H1 (cell line): ENCODE measurements at regions not wholly inside any gene's neighbourhood (a gene's known extent, or its start where the extent isn't known, plus 50 kb on each side); places are given as distances from the start of the nearest gene placed in this dataset.
A peak's percentile ranks its signal among the peaks of the same experiment; 100 is the strongest.

Experiments
- CTCF ChIA-PET: fragments of 300-600 bp; sonication (Branson Sonifier 250); formaldehyde crosslinking; loops from one replicate; lab custom pipeline; 2021; ENCODE audit not compliant: partially characterized antibody; lab: Charles Lee
- POLR2A ChIA-PET: fragments of 300-600 bp; sonication (Branson Sonifier 250); formaldehyde crosslinking; loops from one replicate; lab custom pipeline; 2021; ENCODE audit warnings: inconsistent platforms; ENCODE audit not compliant: partially characterized antibody; lab: Charles Lee
- DNase-seq, 2 experiments: peaks; one replicate each; pipeline versions ENCODE4 v3.0.0 to v3.0.0-alpha.2; 2010 to 2022; ENCODE audit warnings: low spot score in 2 of 2, low read depth in 1 of 2, mixed read lengths in 1 of 2
- FAIRE-seq: peaks from 2 replicates; lab custom pipeline; 2011; peaks lifted over from hg19 to GRCh38; lab: Jason Lieb, UNC
- H2AFZ ChIP-seq: 2 replicates; pipeline ENCODE4 v1.8.1; 2012; ENCODE audit warnings: low read length, inconsistent platforms
- H2AK5ac ChIP-seq: 2 replicates; pipeline ENCODE4 v1.6.1; 2013; ENCODE audit warnings: low read depth, low read length
- H2BK120ac ChIP-seq: replicated peaks from 2 replicates; pipeline ENCODE3; 2013; ENCODE audit warnings: low read depth, low read length, inconsistent platforms
- H2BK12ac ChIP-seq: 2 replicates; pipeline ENCODE4 v1.6.1; 2013; ENCODE audit warnings: low read depth, low read length
- H2BK15ac ChIP-seq: 2 replicates; pipeline ENCODE4 v1.6.1; 2013; ENCODE audit warnings: low read length
- H2BK20ac ChIP-seq: 2 replicates; pipeline ENCODE4 v1.6.1; 2013; ENCODE audit warnings: low read length
- H2BK5ac ChIP-seq: 2 replicates; pipeline ENCODE4 v1.6.1; 2013; ENCODE audit warnings: low read depth, low read length
- H3K14ac ChIP-seq: 2 replicates; pipeline ENCODE4 v1.6.1; 2013; ENCODE audit warnings: inconsistent platforms; ENCODE audit not compliant: insufficient read length
- H3K18ac ChIP-seq: 2 replicates; pipeline ENCODE4 v1.6.1; 2013; ENCODE audit warnings: low read length; ENCODE audit errors: extremely low read depth
- H3K23ac ChIP-seq: 2 replicates; pipeline ENCODE4 v1.6.1; 2013; ENCODE audit warnings: inconsistent platforms; ENCODE audit not compliant: insufficient read length
- H3K23me2 ChIP-seq: 2 replicates; pipeline ENCODE4 v1.6.1; 2013; ENCODE audit warnings: low read depth, low read length
- H3K27ac ChIP-seq: 2 replicates; pipeline ENCODE4 v1.6.1; 2011; ENCODE audit warnings: low read depth, low read length, inconsistent platforms
- H3K27me3 ChIP-seq, 4 experiments: replicated peaks in 1 of 4; 1 replicate in 1 of 4; 2 replicates in 3 of 4; pipeline versions ENCODE4 v1.6.1 to v1.8.1; 2011 to 2013; ENCODE audit warnings: low read length in 3 of 4, mild to moderate bottlenecking in 3 of 4, inconsistent platforms in 2 of 4, mixed read lengths in 2 of 4, moderate library complexity in 1 of 4; ENCODE audit not compliant: control insufficient read depth in 3 of 4, insufficient read depth in 3 of 4; ENCODE audit errors: extremely low read depth in 1 of 4
- H3K36me3 ChIP-seq, 4 experiments: 2 replicates each; pipeline versions ENCODE4 v1.6.1 to v1.8.1; 2011 to 2013; ENCODE audit warnings: mild to moderate bottlenecking in 4 of 4, low read length in 3 of 4, moderate library complexity in 2 of 4, control low read depth in 1 of 4, inconsistent platforms in 1 of 4; ENCODE audit not compliant: insufficient read depth in 4 of 4, control insufficient read depth in 2 of 4
- H3K4ac ChIP-seq: replicated peaks from 2 replicates; pipeline ENCODE3; 2013; ENCODE audit warnings: low read length, low read depth, mixed read lengths, inconsistent platforms; ENCODE audit not compliant: insufficient read length
- H3K4me1 ChIP-seq, 4 experiments: replicated peaks in 1 of 4; 1 replicate in 1 of 4; 2 replicates in 3 of 4; pipeline versions ENCODE4 v1.6.1 to v1.8.1; 2011 to 2013; ENCODE audit warnings: low read length in 3 of 4, inconsistent platforms in 2 of 4, mixed read lengths in 1 of 4; ENCODE audit not compliant: insufficient read depth in 4 of 4, control insufficient read depth in 3 of 4
- H3K4me2 ChIP-seq, 2 experiments: 2 replicates each; pipeline versions ENCODE4 v1.6.1 to v1.8.1; 2011 to 2013; ENCODE audit warnings: low read depth in 2 of 2, low read length in 2 of 2, control low read depth in 1 of 2, inconsistent platforms in 1 of 2, mild to moderate bottlenecking in 1 of 2; ENCODE audit not compliant: insufficient read depth in 1 of 2
- H3K4me3 ChIP-seq, 4 experiments: fragments of 200-600, 300-600 bp in 1 of 4; sonication (generic), shearing (Covaris generic), sonication (Bioruptor Twin) in 1 of 4; 2 replicates each; pipeline versions ENCODE4 v1.5.1 to v1.8.1; 2011 to 2016; ENCODE audit warnings: low read length in 4 of 4, low read depth in 3 of 4, control low read depth in 2 of 4, inconsistent platforms in 2 of 4, mild to moderate bottlenecking in 2 of 4, mixed read lengths in 1 of 4, moderate library complexity in 1 of 4; ENCODE audit not compliant: insufficient read depth in 2 of 4; ENCODE audit errors: extremely low read depth in 1 of 4
- H3K56ac ChIP-seq: replicated peaks from 2 replicates; pipeline ENCODE3; 2013; ENCODE audit warnings: low read depth, mild to moderate bottlenecking, mixed read lengths, low read length, inconsistent platforms; ENCODE audit not compliant: insufficient read length
- H3K79me1 ChIP-seq: 2 replicates; pipeline ENCODE4 v1.6.1; 2013; ENCODE audit warnings: low read depth, low read length, control low read depth
- H3K79me2 ChIP-seq, 2 experiments: 2 replicates each; pipeline versions ENCODE4 v1.6.1 to v1.8.1; 2012 to 2013; ENCODE audit warnings: low read length in 2 of 2, mild to moderate bottlenecking in 2 of 2, inconsistent platforms in 1 of 2; ENCODE audit not compliant: insufficient read depth in 2 of 2, control insufficient read depth in 1 of 2
- H3K9ac ChIP-seq, 4 experiments: replicated peaks in 1 of 4; 1 replicate in 1 of 4; 2 replicates in 3 of 4; pipeline versions ENCODE4 v1.6.1 to v1.8.1; 2011 to 2013; ENCODE audit warnings: low read depth in 3 of 4, low read length in 3 of 4, control low read depth in 2 of 4, mild to moderate bottlenecking in 2 of 4, moderate library complexity in 2 of 4, inconsistent platforms in 1 of 4; ENCODE audit errors: extremely low read depth in 1 of 4
- H3K9me3 ChIP-seq, 2 experiments: 2 replicates each; pipeline versions ENCODE4 v1.6.1 to v1.8.1; 2012 to 2013; ENCODE audit warnings: mild to moderate bottlenecking in 2 of 2, moderate library complexity in 2 of 2, control low read depth in 1 of 2, inconsistent platforms in 1 of 2, low read depth in 1 of 2, low read length in 1 of 2, mixed read lengths in 1 of 2; ENCODE audit not compliant: insufficient read depth in 2 of 2
- H4K20me1 ChIP-seq, 2 experiments: replicated peaks in 1 of 2; 2 replicates each; pipeline versions ENCODE3 to v1.8.1; 2011 to 2013; ENCODE audit warnings: inconsistent platforms in 2 of 2, low read length in 2 of 2, mild to moderate bottlenecking in 1 of 2; ENCODE audit not compliant: insufficient read depth in 2 of 2, control insufficient read depth in 1 of 2
- H4K5ac ChIP-seq: 2 replicates; pipeline ENCODE4 v1.6.1; 2013; ENCODE audit warnings: low read length, low read depth, mixed read lengths, inconsistent platforms; ENCODE audit not compliant: insufficient read length
- H4K8ac ChIP-seq: 2 replicates; pipeline ENCODE4 v1.8.0; 2013; ENCODE audit warnings: mild to moderate bottlenecking, moderate library complexity, low read length, inconsistent platforms; ENCODE audit not compliant: insufficient read depth; ENCODE audit errors: extremely low read depth
- H4K91ac ChIP-seq: replicated peaks from 2 replicates; pipeline ENCODE3; 2013; ENCODE audit warnings: low read length, mixed read lengths, inconsistent platforms; ENCODE audit not compliant: insufficient read length
- CTBP2 ChIP-seq: IDR thresholded peaks from 2 replicates; pipeline ENCODE4 v1.7.0; 2011; ENCODE audit warnings: borderline replicate concordance, mild to moderate bottlenecking, moderate library complexity, mixed read lengths, low read length; ENCODE audit not compliant: insufficient read depth, insufficient read length
- JUN ChIP-seq: IDR thresholded peaks from 2 replicates; pipeline ENCODE4 v1.6.1; 2011; ENCODE audit warnings: low read depth, mild to moderate bottlenecking, improper control_type of control experiment, low read length
- MAFK ChIP-seq: IDR thresholded peaks from 2 replicates; pipeline ENCODE4 v1.6.1; 2012; ENCODE audit warnings: low read depth, mild to moderate bottlenecking, improper control_type of control experiment, low read length
- RAD21 ChIP-seq, 2 experiments: IDR thresholded peaks in 1 of 2; conservative IDR thresholded peaks in 1 of 2; 2 replicates each; pipeline ENCODE4 v1.6.1; 2011; ENCODE audit warnings: low read depth in 2 of 2, low read length in 2 of 2, improper control_type of control experiment in 1 of 2, inconsistent platforms in 1 of 2, mild to moderate bottlenecking in 1 of 2, moderate library complexity in 1 of 2
- RBBP5 ChIP-seq: IDR thresholded peaks from 2 replicates; pipeline ENCODE4 v1.7.1; 2012; ENCODE audit warnings: low read depth, mild to moderate bottlenecking, inconsistent platforms, low read length, moderate library complexity, borderline replicate concordance
- RFX5 ChIP-seq: IDR thresholded peaks from 2 replicates; pipeline ENCODE4 v1.6.1; 2011; ENCODE audit warnings: low read depth, low read length, improper control_type of control experiment, borderline replicate concordance
- TAF1 ChIP-seq: IDR thresholded peaks from 2 replicates; pipeline ENCODE4 v1.6.1; 2011; ENCODE audit warnings: mild to moderate bottlenecking, low read depth, low read length
- WGBS, 2 experiments: shearing (Covaris generic) in 1 of 2; methylation state at CpG; one replicate each; pipeline versions ENCODE4 v1.1.6 to v1.1.7; 2013 to 2015; ENCODE audit warnings: low lambda C conversion rate in 2 of 2, mixed read lengths in 2 of 2, inconsistent platforms in 1 of 2, low coverage in 1 of 2, missing lambda C conversion rate in 1 of 2; ENCODE audit not compliant: insufficient replicate concordance in 2 of 2, insufficient coverage in 1 of 2, insufficient read length in 1 of 2; ENCODE audit errors: extremely low coverage in 1 of 2, missing lambda C conversion rate in 1 of 2; 5-methylcytosine and 5-hydroxymethylcytosine counted together
- TF ChIP-seq, protein P1 (sequence below): IDR thresholded peaks from 2 replicates; pipeline ENCODE4 v1.6.1; 2011; ENCODE audit warnings: low read length, improper control_type of control experiment
- TF ChIP-seq, protein P2 (sequence below), 3 experiments: IDR thresholded peaks; 1 replicate in 2 of 3; 2 replicates in 1 of 3; pipeline versions ENCODE4 v1.5.1 to v1.6.1; 2011; ENCODE audit warnings: low read length in 3 of 3, mild to moderate bottlenecking in 3 of 3, inconsistent platforms in 2 of 3, low read depth in 1 of 3, moderate library complexity in 1 of 3; ENCODE audit not compliant: insufficient read depth in 1 of 3; ENCODE audit errors: control extremely low read depth in 1 of 3

DNA sequence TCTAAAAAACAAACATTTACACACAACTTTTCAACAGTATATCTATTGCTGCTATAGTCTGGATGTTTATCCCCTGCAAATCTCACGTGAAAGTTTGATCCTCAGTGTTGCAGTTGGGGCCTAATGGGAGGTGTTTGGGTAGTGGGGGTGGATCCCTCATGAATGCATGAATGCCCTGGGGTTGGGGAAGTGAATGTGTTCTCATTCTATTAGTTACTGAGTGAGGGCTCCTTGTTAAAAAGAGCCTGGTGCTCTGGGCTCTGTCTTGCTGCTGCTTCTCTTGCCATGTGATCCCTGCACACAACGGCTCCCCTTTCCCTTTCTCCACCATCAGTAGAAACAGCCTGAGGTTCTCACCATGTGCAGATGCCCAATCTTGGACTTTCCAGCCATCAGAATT, 242.7 kb upstream of the HTR2A start:
- no peak overlapping the region for H3K27ac ChIP-seq
- 94% methylated on average over 2 of the region's 2 CpGs; no CpG with 5 or more reads in 1 of the 2 experiments for WGBS, 2 experiments
- no peak overlapping the region for H3K9ac ChIP-seq
- no peak overlapping the region for H4K91ac ChIP-seq
- DNase-seq (no peak), FAIRE-seq (no peak)
- no peak overlapping the region for H2AK5ac ChIP-seq
- no peak overlapping the region for H2BK5ac ChIP-seq
- no peak overlapping the region for H2BK12ac ChIP-seq
- H3K79me1 ChIP-seq: no peaks in the 10 kb centered on the region
- H3K4me3 ChIP-seq: no peak overlapping the region
- peaks cover 0 to 8% (median 3%) of the 10 kb centered on the region in 4 experiments; a peak in 2 of 7 replicates for H3K4me1 ChIP-seq
- H3K14ac ChIP-seq: no peak overlapping the region
- TF ChIP-seq MAFK (no peak), RBBP5 (no peak), RAD21 (IDR thresholded peaks at IDR 0.05 in 1 of 2, conservative IDR thresholded peaks at IDR 0.05 in 1 of 2; ENCODE audit: low read depth in 2 of 2, low read length in 2 of 2) (no peak), RFX5 (no peak), CTBP2 (no peak), TAF1 (no peak), JUN (no peak)
- TF ChIP-seq, protein P1, sequence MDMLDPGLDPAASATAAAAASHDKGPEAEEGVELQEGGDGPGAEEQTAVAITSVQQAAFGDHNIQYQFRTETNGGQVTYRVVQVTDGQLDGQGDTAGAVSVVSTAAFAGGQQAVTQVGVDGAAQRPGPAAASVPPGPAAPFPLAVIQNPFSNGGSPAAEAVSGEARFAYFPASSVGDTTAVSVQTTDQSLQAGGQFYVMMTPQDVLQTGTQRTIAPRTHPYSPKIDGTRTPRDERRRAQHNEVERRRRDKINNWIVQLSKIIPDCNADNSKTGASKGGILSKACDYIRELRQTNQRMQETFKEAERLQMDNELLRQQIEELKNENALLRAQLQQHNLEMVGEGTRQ: no peak
- TF ChIP-seq, protein P2, sequence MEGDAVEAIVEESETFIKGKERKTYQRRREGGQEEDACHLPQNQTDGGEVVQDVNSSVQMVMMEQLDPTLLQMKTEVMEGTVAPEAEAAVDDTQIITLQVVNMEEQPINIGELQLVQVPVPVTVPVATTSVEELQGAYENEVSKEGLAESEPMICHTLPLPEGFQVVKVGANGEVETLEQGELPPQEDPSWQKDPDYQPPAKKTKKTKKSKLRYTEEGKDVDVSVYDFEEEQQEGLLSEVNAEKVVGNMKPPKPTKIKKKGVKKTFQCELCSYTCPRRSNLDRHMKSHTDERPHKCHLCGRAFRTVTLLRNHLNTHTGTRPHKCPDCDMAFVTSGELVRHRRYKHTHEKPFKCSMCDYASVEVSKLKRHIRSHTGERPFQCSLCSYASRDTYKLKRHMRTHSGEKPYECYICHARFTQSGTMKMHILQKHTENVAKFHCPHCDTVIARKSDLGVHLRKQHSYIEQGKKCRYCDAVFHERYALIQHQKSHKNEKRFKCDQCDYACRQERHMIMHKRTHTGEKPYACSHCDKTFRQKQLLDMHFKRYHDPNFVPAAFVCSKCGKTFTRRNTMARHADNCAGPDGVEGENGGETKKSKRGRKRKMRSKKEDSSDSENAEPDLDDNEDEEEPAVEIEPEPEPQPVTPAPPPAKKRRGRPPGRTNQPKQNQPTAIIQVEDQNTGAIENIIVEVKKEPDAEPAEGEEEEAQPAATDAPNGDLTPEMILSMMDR (IDR thresholded peaks at IDR 0.05; ENCODE audit: control extremely low read depth in 1 of 3, insufficient read depth in 1 of 3, low read depth in 1 of 3, low read length in 3 of 3): no peak
- H3K79me2 ChIP-seq: no peaks in the 10 kb centered on the region
- H3K9me3 ChIP-seq: no peaks in the 10 kb centered on the region
- H2BK120ac ChIP-seq: no peak overlapping the region
- no peak overlapping the region for H3K18ac ChIP-seq
- H3K27me3 ChIP-seq: no peaks in the 10 kb centered on the region
- H3K4me2 ChIP-seq: no peak overlapping the region
- no peak overlapping the region for H4K5ac ChIP-seq
- CTCF ChIA-PET: no interaction called here
- H3K23ac ChIP-seq: no peak overlapping the region
- H3K4ac ChIP-seq: no peak overlapping the region
- H2AFZ ChIP-seq: peak overlapping the region; percentile 49; the same call in 1 of the 2 replicates
- H2BK20ac ChIP-seq: no peak overlapping the region
- H3K23me2 ChIP-seq: no peaks in the 10 kb centered on the region; the same call in 1 of the 2 replicates
- H4K8ac ChIP-seq: no peak overlapping the region
- no peaks in the 10 kb centered on the region for H4K20me1 ChIP-seq
- no peak overlapping the region for H2BK15ac ChIP-seq
- no peak overlapping the region for H3K56ac ChIP-seq
- no peaks in the 10 kb centered on the region for H3K36me3 ChIP-seq
- POLR2A ChIA-PET: no interaction called here
